ENCODE measurements at regions not wholly inside any gene's neighbourhood (a gene's known extent, or its start where the extent isn't known, plus 50 kb on each side); places are given as distances from the start of the nearest gene placed in this dataset.
A peak's percentile ranks its signal among the peaks of the same experiment; 100 is the strongest.

DNA sequence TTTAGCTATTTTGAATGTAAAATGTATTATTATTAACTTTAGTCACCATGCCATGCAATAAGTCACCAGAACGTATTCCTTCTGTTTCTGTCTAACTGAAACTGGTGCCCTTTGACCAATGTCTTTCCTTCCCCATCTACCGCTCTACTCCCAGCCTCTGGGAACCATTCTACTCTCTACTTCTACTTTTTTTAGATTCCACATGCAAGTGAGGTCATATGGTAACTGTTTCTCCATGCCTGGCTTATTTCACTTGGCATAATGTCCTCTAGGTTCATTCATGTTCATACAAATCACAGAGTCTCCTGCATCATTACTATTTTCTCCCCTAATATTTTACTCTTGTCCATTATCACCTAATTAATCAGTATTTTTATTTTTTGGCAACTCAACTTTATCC is 160.1 kb downstream of the TMX1 start:
- Mint-ChIP-seq H3K4me3 (no peak overlapping the region), H3K27ac (no peak overlapping the region)

DNA sequence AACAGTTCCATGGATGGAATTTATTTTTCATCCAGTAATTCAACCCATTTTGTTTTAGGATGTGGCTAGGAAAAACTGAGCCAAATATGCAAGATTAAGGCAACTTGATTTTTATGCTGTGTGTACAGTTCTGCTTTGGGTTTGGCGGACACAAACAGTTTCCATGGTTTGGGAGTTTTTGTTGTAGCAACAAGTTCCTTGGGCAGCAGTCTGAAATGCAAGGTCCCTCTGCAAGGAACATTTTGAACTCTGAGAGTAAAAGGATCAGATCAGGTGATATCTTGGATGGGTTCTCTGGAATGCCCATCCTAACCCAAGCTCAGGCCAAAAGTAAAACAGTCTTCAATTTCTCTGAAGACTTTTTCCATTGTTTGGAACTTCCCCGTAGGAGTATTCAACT is 161.2 kb downstream of the TMX1 start:
- Mint-ChIP-seq H3K9me3 (ENCODE audit: low read depth) (no peaks in the 10 kb centered on the region), H3K27me3 (peaks cover 3% of the 10 kb centered on the region), H3K27ac (no peak overlapping the region), H3K4me3 (no peak overlapping the region), H3K36me3 (no peaks in the 10 kb centered on the region), H3K4me1 (ENCODE audit: low read depth) (no peaks in the 10 kb centered on the region)

More for the DNA sequence above, 160.1 kb downstream of the TMX1 start:
- no peaks in the 10 kb centered on the region for H3K4me1 Mint-ChIP-seq (ENCODE audit: low read depth)
- no peaks in the 10 kb centered on the region for H3K36me3 Mint-ChIP-seq
- no peaks in the 10 kb centered on the region for H3K9me3 Mint-ChIP-seq (ENCODE audit: low read depth)
- H3K27me3 Mint-ChIP-seq, result peaks cover 3% of the 10 kb centered on the region

DNA sequence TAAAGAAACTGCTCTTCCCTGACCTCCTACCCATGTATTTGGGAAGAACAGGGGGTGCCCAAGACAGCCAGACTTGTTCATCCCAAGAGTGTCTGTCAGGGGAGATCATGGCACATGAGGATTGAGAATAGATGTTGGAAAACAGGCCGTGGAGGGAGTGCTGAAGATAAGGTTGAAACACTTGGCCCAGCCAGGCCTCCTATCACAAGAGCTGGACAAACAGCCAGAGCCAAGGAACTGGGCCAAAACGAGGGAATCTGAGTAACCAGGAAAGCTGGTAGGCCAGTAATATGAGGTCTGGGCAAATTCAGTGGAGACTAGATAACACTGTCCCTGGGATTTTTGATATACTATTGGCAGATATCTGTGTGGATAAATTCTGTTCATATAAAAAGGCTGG is 161.7 kb downstream of the TMX1 start:
- H3K4me1 Mint-ChIP-seq (ENCODE audit: low read depth), result no peaks in the 10 kb centered on the region
- H3K4me3 Mint-ChIP-seq, result no peak overlapping the region
- no peaks in the 10 kb centered on the region for H3K36me3 Mint-ChIP-seq
- peaks cover 3% of the 10 kb centered on the region for H3K27me3 Mint-ChIP-seq
- H3K27ac Mint-ChIP-seq, result no peak overlapping the region
- no peaks in the 10 kb centered on the region for H3K9me3 Mint-ChIP-seq (ENCODE audit: low read depth)

DNA sequence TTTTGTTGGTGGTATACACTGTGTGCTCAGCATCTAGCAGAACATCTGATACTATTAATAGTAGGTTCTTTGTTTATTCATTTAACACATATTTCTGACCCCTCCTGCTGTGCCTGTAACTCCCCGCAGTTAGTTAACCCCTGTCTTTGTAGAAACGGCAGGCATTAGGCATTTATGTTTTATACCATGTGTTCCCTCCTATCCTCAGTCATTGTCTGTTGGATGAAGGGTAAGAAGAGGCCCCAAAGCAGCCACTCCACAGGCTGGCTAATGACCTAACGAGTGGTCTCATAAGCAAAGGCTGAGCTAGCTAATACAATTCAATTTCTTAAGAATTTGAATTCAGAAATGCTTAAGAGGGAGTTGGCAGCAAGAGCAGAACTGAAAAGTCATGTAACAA is 170.8 kb downstream of the TMX1 start:
- Mint-ChIP-seq H3K4me1 (ENCODE audit: low read depth) (no peaks in the 10 kb centered on the region), H3K27ac (no peak overlapping the region), H3K4me3 (no peak overlapping the region), H3K36me3 (peaks cover 7% of the 10 kb centered on the region), H3K9me3 (ENCODE audit: low read depth) (peaks cover 8% of the 10 kb centered on the region), H3K27me3 (peaks cover 9% of the 10 kb centered on the region)

DNA sequence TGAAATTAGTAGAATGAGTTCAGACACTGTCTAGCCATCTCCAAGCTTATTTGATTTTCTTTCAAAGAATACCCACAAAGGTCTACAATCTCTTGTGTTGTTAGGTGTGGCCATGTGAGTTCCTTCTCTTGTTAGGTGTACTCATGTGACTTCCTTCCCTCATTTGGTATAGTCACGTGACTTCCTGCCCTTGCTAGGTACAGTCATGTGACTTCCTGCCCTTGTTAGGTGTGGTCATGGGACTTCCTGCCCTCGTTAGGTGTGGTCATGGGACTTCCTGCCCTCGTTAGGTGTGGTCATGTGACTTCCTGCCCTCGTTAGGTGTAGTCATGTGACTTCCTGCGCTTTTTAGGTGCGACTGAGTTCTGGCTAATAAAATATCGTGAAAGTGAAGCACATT is 179.6 kb downstream of the TMX1 start:
- Mint-ChIP-seq H3K27me3 (peaks cover 13% of the 10 kb centered on the region), H3K4me1 (ENCODE audit: low read depth) (peaks cover 18% of the 10 kb centered on the region), H3K4me3 (peak overlapping the region; percentile 28), H3K9me3 (ENCODE audit: low read depth) (peaks cover 33% of the 10 kb centered on the region), H3K36me3 (peaks cover 34% of the 10 kb centered on the region), H3K27ac (peak overlapping the region; percentile 87)

DNA sequence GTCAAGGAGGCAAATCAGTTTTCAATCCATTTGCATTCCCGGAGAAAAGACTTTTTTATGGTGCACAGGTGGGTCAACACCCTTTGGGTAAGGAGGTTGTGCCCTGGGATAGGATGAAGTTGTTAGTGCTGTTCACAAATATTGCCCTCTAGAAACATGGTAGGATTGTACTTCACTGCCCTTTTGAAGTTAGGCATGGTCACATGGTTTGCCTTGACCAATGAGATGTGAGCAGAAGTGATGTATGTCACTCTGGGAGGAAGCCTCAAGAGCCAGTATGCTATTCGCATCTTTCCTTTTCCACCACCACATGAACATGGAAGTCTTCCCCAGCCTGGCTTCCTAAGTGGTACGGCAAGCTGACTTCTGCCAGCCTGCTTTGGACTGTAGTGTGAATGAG is 182.7 kb downstream of the TMX1 start:
- Mint-ChIP-seq H3K27me3 (peaks cover 4% of the 10 kb centered on the region), H3K9me3 (ENCODE audit: low read depth) (peaks cover 23% of the 10 kb centered on the region), H3K4me3 (no peak overlapping the region), H3K36me3 (peaks cover 21% of the 10 kb centered on the region), H3K4me1 (ENCODE audit: low read depth) (peaks cover 18% of the 10 kb centered on the region), H3K27ac (no peak overlapping the region)

DNA sequence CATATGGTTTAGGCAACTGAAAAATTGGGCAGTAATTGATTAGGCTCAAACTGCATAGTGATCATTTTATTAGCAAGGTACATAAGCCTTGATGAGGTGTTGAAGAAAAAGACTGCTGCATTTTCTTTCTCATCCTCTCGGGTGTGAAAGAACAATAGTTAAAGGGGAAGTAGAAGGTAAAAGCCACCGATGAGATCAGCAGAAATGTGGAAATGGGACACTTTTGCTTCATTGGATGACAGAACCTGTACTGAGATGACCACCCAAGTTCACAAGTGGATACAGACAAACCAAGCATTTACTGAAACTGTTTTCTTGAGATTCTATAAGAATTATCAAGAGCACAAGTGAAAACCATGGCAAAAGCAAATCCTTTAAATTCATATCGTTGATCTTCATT is 184.0 kb downstream of the TMX1 start:
- Mint-ChIP-seq H3K27me3 (peaks cover 4% of the 10 kb centered on the region), H3K4me1 (ENCODE audit: low read depth) (peaks cover 18% of the 10 kb centered on the region), H3K27ac (no peak overlapping the region), H3K36me3 (peaks cover 19% of the 10 kb centered on the region), H3K9me3 (ENCODE audit: low read depth) (peaks cover 21% of the 10 kb centered on the region), H3K4me3 (no peak overlapping the region)

DNA sequence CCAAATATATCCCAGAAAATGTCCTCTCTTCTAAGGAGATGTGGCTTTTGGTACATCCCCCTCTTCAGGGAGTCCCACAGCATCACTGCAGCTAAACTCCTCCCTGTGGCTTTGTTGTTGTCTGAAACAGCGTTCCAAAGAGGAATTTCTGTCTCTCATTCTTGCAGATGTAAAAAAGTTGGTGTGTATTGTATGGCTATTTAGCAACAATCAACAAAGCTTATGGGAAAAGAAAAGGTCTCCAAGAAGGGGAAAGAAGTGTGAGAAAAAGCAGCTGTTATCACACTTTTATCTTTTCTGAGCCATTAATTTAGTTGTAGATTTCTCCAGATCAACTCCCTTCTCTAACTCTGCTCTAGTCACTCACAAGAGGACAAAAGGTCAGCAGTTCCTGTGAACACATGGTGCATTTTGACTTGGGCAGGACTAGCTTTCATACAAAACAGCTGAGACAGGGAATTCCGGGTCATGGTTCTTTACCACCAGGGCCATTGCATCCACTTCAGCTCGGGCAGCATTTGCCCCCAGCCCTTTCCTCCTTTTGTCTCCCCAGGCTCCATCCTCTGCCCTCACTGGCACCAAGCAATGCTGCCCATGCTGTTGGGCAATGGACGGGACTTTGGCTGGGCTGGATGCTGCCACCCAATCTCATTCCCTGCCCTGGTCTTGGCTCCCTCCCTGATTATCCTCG is 184.7 kb downstream of the TMX1 start:
- H3K4me3 Mint-ChIP-seq, result no peak overlapping the region
- peaks cover 21% of the 10 kb centered on the region for H3K9me3 Mint-ChIP-seq (ENCODE audit: low read depth)
- H3K27me3 Mint-ChIP-seq, result peaks cover 4% of the 10 kb centered on the region
- H3K4me1 Mint-ChIP-seq (ENCODE audit: low read depth), result peaks cover 14% of the 10 kb centered on the region
- H3K36me3 Mint-ChIP-seq, result peaks cover 14% of the 10 kb centered on the region
- no peak overlapping the region for H3K27ac Mint-ChIP-seq

DNA sequence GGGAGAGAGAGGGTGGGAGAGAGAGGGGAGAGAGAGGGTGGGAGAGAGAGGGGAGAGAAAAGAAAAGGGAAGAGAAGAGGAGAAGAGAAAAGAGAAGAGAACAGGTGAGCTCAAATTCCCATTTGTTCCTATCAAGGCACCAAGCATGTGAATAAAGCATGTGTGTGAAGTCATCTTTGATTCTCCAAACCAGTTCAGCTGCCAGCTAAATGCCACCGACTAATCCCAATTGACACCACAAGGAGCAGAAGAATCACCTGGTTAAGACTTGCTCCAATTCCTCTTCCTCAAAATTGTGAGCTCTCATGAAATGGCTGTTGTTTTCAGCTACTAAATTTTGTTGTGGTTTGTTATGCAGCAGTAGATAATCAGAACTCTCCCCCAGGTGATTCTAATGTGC is 188.9 kb downstream of the TMX1 start:
- Mint-ChIP-seq H3K4me1 (ENCODE audit: low read depth) (no peaks in the 10 kb centered on the region), H3K9me3 (ENCODE audit: low read depth) (peaks cover 1% of the 10 kb centered on the region), H3K27me3 (peaks cover 12% of the 10 kb centered on the region), H3K36me3 (no peaks in the 10 kb centered on the region), H3K4me3 (no peak overlapping the region), H3K27ac (no peak overlapping the region)

DNA sequence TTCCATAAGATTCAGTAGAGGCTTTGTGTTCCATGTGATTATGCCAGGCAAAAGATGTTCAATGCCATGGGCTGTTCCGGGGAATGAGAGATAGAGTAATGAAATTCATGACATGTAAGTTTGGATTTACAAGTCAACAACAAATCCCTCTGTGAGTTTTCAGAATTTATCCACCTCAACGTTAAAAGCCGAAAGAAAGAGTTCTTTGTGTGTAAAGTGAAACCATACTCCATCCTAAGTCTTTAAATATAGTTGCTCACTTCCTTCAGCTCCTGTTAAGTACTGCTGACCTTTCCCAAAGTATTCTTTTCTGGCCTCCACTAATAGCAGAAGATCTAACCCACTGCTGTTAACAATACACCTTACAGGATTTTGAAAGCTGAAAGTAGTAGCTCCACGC is 190.0 kb downstream of the TMX1 start:
- Mint-ChIP-seq H3K27me3 (peaks cover 13% of the 10 kb centered on the region), H3K4me3 (no peak overlapping the region), H3K36me3 (no peaks in the 10 kb centered on the region), H3K9me3 (ENCODE audit: low read depth) (no peaks in the 10 kb centered on the region), H3K4me1 (ENCODE audit: low read depth) (no peaks in the 10 kb centered on the region), H3K27ac (no peak overlapping the region)

DNA sequence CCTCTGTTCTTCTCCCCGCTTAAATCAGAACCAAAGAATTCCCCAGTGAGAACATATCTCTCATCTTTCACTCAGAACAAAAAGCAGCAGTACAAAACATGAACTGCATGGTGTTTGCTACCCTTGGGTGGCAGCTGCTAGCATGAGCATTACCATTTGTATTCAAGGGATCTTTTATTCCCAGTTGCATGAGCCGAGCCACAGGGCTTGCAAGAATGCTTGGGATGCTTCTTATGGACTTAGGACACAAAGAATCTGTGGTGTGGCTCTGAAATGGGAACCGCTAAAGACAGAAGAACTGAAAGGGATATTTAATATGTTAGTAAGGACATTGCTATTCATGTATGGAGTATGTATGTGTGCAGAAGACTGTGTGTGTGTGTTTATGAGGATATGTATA is 190.6 kb downstream of the TMX1 start:
- H3K4me3 Mint-ChIP-seq, result no peak overlapping the region
- no peak overlapping the region for H3K27ac Mint-ChIP-seq
- H3K27me3 Mint-ChIP-seq, result peaks cover 13% of the 10 kb centered on the region
- no peaks in the 10 kb centered on the region for H3K36me3 Mint-ChIP-seq
- H3K9me3 Mint-ChIP-seq (ENCODE audit: low read depth), result no peaks in the 10 kb centered on the region
- no peaks in the 10 kb centered on the region for H3K4me1 Mint-ChIP-seq (ENCODE audit: low read depth)

DNA sequence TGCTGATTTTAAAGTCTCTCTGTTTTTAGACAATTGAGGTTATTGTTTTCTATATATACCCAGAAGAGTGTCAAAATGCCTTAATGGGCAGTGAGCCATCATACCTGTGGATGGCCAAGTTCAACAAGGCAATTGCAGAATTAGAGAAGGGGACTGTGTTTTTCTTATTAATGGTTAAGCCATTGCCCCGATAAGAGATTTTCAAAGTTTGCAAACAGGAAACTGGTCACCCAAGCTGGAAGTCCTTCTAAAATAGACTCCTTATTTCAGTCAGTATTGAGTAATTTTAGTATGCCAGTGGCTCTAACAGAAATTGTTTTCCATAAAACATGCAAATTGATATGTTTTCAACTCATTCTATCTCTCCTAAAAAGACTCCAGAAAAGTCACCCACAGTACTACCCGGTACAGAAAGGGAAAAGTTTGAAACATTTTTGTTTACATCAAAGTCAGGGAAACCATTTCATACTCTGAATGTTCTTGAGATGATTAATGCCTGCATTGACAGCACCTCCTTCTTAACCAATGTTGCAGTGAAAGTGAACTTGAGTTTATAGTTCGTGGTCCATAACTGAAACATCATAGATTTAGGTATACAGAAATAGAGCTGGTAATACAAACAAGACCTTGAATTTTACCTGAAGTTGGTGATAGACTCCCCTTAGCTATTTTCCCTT is 191.1 kb downstream of the TMX1 start:
- Mint-ChIP-seq H3K27ac (no peak overlapping the region), H3K27me3 (peaks cover 13% of the 10 kb centered on the region)

DNA sequence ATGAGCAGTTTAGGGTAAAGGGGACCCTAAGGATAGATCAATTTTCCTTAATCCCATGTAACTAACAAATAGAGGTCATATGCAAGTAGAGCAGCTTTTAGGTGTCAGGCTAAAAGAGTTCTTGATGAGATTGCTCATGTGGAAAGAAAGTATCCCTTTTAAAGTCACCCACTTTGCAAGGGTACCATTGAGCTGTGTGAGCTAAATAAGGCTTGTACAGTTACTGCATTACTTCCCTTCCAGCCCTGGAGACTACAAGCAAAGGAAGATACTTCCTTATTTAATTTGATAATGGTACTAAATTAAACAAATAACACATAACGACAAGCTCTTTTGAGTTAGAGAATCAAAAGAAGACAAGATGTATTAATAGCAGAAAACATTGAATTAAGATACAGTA is 191.7 kb downstream of the TMX1 start:
- peaks cover 15% of the 10 kb centered on the region for H3K27me3 Mint-ChIP-seq

More for the DNA sequence above, 191.1 kb downstream of the TMX1 start:
- Mint-ChIP-seq H3K36me3 (no peaks in the 10 kb centered on the region), H3K4me1 (ENCODE audit: low read depth) (no peaks in the 10 kb centered on the region), H3K9me3 (ENCODE audit: low read depth) (no peaks in the 10 kb centered on the region), H3K4me3 (no peak overlapping the region)

DNA sequence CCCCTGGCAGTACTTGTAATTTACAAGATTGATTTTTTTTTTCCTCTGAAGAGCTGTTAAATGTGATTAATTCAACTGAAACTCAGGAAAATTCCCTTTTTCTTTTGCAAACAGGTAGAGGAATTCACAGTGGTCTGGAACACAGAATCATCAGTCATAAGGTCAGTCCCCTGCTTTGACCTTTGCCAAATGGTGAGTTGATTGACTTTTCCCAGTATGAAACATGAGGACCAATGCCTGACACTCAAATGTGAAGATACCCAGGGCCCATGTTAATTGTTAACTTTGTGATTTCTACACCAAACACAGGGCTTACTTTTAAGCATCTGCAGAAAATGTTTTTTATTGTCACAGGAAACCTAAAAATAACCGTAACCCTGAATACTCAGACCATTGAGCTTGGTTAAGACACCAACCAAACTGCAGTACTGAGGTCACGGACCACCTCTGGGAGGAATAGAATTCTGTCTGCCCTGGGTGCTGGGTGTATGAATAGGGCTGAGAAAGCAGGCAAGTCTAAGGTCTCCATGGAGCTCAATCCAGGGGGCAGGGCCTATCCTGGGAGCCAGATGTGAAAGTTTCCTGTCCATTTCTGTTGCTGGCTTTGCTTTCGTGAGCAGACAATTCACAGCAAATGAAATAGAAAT is 192.4 kb downstream of the TMX1 start:
- Mint-ChIP-seq H3K27ac (no peak overlapping the region), H3K4me3 (no peak overlapping the region)

More for the DNA sequence above, 191.7 kb downstream of the TMX1 start:
- H3K4me3 Mint-ChIP-seq, result no peak overlapping the region
- H3K36me3 Mint-ChIP-seq, result no peaks in the 10 kb centered on the region
- H3K4me1 Mint-ChIP-seq (ENCODE audit: low read depth), result no peaks in the 10 kb centered on the region
- no peaks in the 10 kb centered on the region for H3K9me3 Mint-ChIP-seq (ENCODE audit: low read depth)
- no peak overlapping the region for H3K27ac Mint-ChIP-seq

DNA sequence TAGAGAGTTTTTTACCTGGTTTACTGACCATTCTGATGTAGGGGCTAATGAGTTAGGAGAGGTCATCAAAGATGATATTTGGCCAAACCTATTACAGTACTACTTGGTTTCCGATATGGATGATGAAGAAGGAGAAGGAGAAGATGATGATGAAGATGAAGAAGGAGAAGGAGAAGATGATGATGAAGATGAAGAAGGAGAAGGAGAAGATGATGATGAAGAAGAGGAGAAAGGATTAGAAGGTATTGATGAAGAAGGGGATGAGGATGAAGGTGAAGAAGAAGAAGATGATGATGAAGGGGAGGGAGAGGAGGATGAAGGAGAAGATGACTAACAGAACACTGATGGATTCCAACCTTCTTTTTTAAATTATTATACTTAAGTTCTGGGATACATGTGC is 196.6 kb downstream of the TMX1 start:
- no peak overlapping the region for H3K4me3 Mint-ChIP-seq
- no peaks in the 10 kb centered on the region for H3K36me3 Mint-ChIP-seq
- H3K27ac Mint-ChIP-seq, result no peak overlapping the region
- H3K27me3 Mint-ChIP-seq, result peaks cover 6% of the 10 kb centered on the region
- no peaks in the 10 kb centered on the region for H3K9me3 Mint-ChIP-seq (ENCODE audit: low read depth)
- no peaks in the 10 kb centered on the region for H3K4me1 Mint-ChIP-seq (ENCODE audit: low read depth)

More for the DNA sequence above, 192.4 kb downstream of the TMX1 start:
- H3K4me1 Mint-ChIP-seq (ENCODE audit: low read depth), result no peaks in the 10 kb centered on the region
- no peaks in the 10 kb centered on the region for H3K36me3 Mint-ChIP-seq
- H3K27me3 Mint-ChIP-seq, result peaks cover 16% of the 10 kb centered on the region
- no peaks in the 10 kb centered on the region for H3K9me3 Mint-ChIP-seq (ENCODE audit: low read depth)

All from activated naive CD8-positive, alpha-beta T cell (primary cell).